ENCODE measurements at regions not wholly inside any gene's neighbourhood (a gene's known extent, or its start where the extent isn't known, plus 50 kb on each side); places are given as distances from the start of the nearest gene placed in this dataset.

- intact Hi-C loops (cut with micrococcal nuclease) = no loop called here
Measured at GRCh38 chr11:24324211-24324610, 172.6 kb upstream of the LUZP2 start.

GRCh38 chr11:24344222-24344621 is 152.6 kb upstream of the LUZP2 start:
- intact Hi-C loops (cut with micrococcal nuclease) = no loop called here

- intact Hi-C loops (cut with micrococcal nuclease) = no loop called here
Measured at GRCh38 chr11:24348908-24349307, 147.9 kb upstream of the LUZP2 start.

GRCh38 chr11:24351179-24351578 is 145.7 kb upstream of the LUZP2 start:
- intact Hi-C loops (cut with micrococcal nuclease) = no loop called here

GRCh38 chr11:24356501-24356900 is 140.4 kb upstream of the LUZP2 start:
- intact Hi-C loops (cut with micrococcal nuclease) = no loop called here

- intact Hi-C loops (cut with micrococcal nuclease) = no loop called here
Measured at GRCh38 chr11:24357620-24358410, 139.0 kb upstream of the LUZP2 start.

- intact Hi-C loops (cut with micrococcal nuclease) = no loop called here
Measured at GRCh38 chr11:24372491-24372890, 124.4 kb upstream of the LUZP2 start.

- intact Hi-C loops (cut with micrococcal nuclease) = no loop called here
Measured at GRCh38 chr11:24373516-24373915, 123.3 kb upstream of the LUZP2 start.

GRCh38 chr11:24375351-24375750 is 121.5 kb upstream of the LUZP2 start:
- intact Hi-C loops (cut with micrococcal nuclease) = no loop called here

GRCh38 chr11:24375931-24376330 is 120.9 kb upstream of the LUZP2 start:
- intact Hi-C loops (cut with micrococcal nuclease) = no loop called here

GRCh38 chr11:24383137-24383536 is 113.7 kb upstream of the LUZP2 start:
- intact Hi-C loops (cut with micrococcal nuclease) = no loop called here

GRCh38 chr11:24384240-24384639 is 112.6 kb upstream of the LUZP2 start:
- intact Hi-C loops (cut with micrococcal nuclease) = no loop called here

GRCh38 chr11:24386546-24387397 is 110.1 kb upstream of the LUZP2 start:
- intact Hi-C loops (cut with micrococcal nuclease) = no loop called here

GRCh38 chr11:24389575-24389974 is 107.3 kb upstream of the LUZP2 start:
- intact Hi-C loops (cut with micrococcal nuclease) = no loop called here

- intact Hi-C loops (cut with micrococcal nuclease) = no loop called here
Measured at GRCh38 chr11:24390016-24390415, 106.8 kb upstream of the LUZP2 start.

GRCh38 chr11:24390762-24391161 is 106.1 kb upstream of the LUZP2 start:
- intact Hi-C loops (cut with micrococcal nuclease) = no loop called here

GRCh38 chr11:24391167-24391566 is 105.7 kb upstream of the LUZP2 start:
- intact Hi-C loops (cut with micrococcal nuclease) = no loop called here

- intact Hi-C loops (cut with micrococcal nuclease) = no loop called here
Measured at GRCh38 chr11:24400059-24400665, 96.7 kb upstream of the LUZP2 start.

- intact Hi-C loops (cut with micrococcal nuclease) = no loop called here
Measured at GRCh38 chr11:24406389-24406788, 90.5 kb upstream of the LUZP2 start.

GRCh38 chr11:24406980-24407379 is 89.9 kb upstream of the LUZP2 start:
- intact Hi-C loops (cut with micrococcal nuclease) = no loop called here

GRCh38 chr11:24407733-24408132 is 89.1 kb upstream of the LUZP2 start:
- intact Hi-C loops (cut with micrococcal nuclease) = no loop called here

GRCh38 chr11:24408202-24408601 is 88.7 kb upstream of the LUZP2 start:
- intact Hi-C loops (cut with micrococcal nuclease) = no loop called here
